Progenitor cell of endocrine pancreas (in vitro differentiated cells): ENCODE measurements at regions not wholly inside any gene's neighbourhood (a gene's known extent, or its start where the extent isn't known, plus 50 kb on each side); places are given as distances from the start of the nearest gene placed in this dataset.

ENCODE experiments used
- DNase-seq: peaks from one replicate; pipeline ENCODE4 v3.0.0; 2021; ENCODE audit warnings: low spot score; ENCODE audit not compliant: unreplicated experiment
- H3K27ac Mint-ChIP-seq: 2 replicates; pipeline ENCODE4 v1.8.0; 2021; ENCODE audit warnings: mild to moderate bottlenecking, moderate library complexity, mixed read lengths
- H3K27me3 Mint-ChIP-seq: 2 replicates; pipeline ENCODE4 v1.8.0; 2021; ENCODE audit warnings: mixed read lengths
- H3K36me3 Mint-ChIP-seq: 2 replicates; pipeline ENCODE4 v1.8.0; 2022; ENCODE audit warnings: mixed read lengths; ENCODE audit not compliant: insufficient read depth
- H3K4me1 Mint-ChIP-seq: 2 replicates; pipeline ENCODE4 v1.8.0; 2021; ENCODE audit warnings: low read depth, mixed read lengths
- H3K4me3 Mint-ChIP-seq: 2 replicates; pipeline ENCODE4 v1.8.0; 2021; ENCODE audit warnings: low read depth, mild to moderate bottlenecking, moderate library complexity, mixed read lengths
- H3K9me3 Mint-ChIP-seq: 2 replicates; pipeline ENCODE4 v1.8.0; 2021; ENCODE audit warnings: low read depth, mixed read lengths
- CTCF ChIP-seq: fragments of 200-600 bp; sonication (generic); IDR thresholded peaks from one replicate; pipeline ENCODE4 v1.5.0; 2021; ENCODE audit warnings: antibody characterized with exemption, mild to moderate bottlenecking; ENCODE audit not compliant: unreplicated experiment

DNA sequence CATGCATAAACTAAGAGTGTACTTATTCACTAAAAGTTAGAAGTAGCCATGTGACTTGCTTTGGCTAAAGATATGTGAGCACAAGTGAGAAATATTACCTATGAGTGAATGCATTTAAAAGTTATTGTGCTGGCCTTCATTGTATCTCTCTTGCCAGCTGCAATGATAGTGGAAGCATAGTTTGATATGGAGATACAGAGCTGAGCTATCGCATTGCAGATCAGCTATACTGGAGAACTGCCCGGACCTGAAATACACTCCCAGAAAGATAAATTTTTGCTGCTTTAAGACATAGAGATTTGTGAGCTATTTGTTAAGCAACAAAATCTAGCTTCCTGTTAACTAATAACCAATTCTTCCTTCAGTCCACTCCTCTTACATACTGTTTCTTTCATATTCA is 571.1 kb downstream of the CPS1 start:
- Mint-ChIP-seq H3K27ac (no peak overlapping the region), H3K9me3 (no peaks in the 10 kb centered on the region), H3K27me3 (no peaks in the 10 kb centered on the region), H3K4me3 (no peak overlapping the region), H3K36me3 (no peaks in the 10 kb centered on the region), H3K4me1 (no peaks in the 10 kb centered on the region)
- no peak for DNase-seq
- TF ChIP-seq CTCF = no peak

GRCh38 chr2:211128287-211128686 is 571.9 kb downstream of the CPS1 start:
- no peaks in the 10 kb centered on the region for H3K9me3 Mint-ChIP-seq
- no peak for DNase-seq
- no peaks in the 10 kb centered on the region for H3K4me1 Mint-ChIP-seq
- no peaks in the 10 kb centered on the region for H3K36me3 Mint-ChIP-seq
- no peak for TF ChIP-seq CTCF
- H3K27me3 Mint-ChIP-seq = no peaks in the 10 kb centered on the region
- no peak overlapping the region for H3K4me3 Mint-ChIP-seq
- no peak overlapping the region for H3K27ac Mint-ChIP-seq

- DNase-seq = no peak
- Mint-ChIP-seq H3K36me3 (no peaks in the 10 kb centered on the region), H3K27me3 (no peaks in the 10 kb centered on the region), H3K27ac (no peak overlapping the region), H3K4me3 (no peak overlapping the region), H3K9me3 (no peaks in the 10 kb centered on the region), H3K4me1 (no peaks in the 10 kb centered on the region)
- TF ChIP-seq CTCF = no peak
Observed at GRCh38 chr2:211129798-211130197, 573.4 kb downstream of the CPS1 start.

GRCh38 chr2:211132046-211132445 is 575.6 kb downstream of the CPS1 start:
- Mint-ChIP-seq H3K4me1 (no peaks in the 10 kb centered on the region), H3K4me3 (no peak overlapping the region), H3K27ac (no peak overlapping the region), H3K27me3 (no peaks in the 10 kb centered on the region), H3K9me3 (peaks cover 8% of the 10 kb centered on the region), H3K36me3 (no peaks in the 10 kb centered on the region)
- TF ChIP-seq CTCF = no peak
- no peak for DNase-seq

GRCh38 chr2:211132573-211132972 is 576.2 kb downstream of the CPS1 start:
- H3K4me1 Mint-ChIP-seq = no peaks in the 10 kb centered on the region
- H3K27ac Mint-ChIP-seq = no peak overlapping the region
- no peak for TF ChIP-seq CTCF
- no peaks in the 10 kb centered on the region for H3K27me3 Mint-ChIP-seq
- no peak for DNase-seq
- no peaks in the 10 kb centered on the region for H3K36me3 Mint-ChIP-seq
- H3K4me3 Mint-ChIP-seq = no peak overlapping the region
- H3K9me3 Mint-ChIP-seq = peaks cover 8% of the 10 kb centered on the region

DNA sequence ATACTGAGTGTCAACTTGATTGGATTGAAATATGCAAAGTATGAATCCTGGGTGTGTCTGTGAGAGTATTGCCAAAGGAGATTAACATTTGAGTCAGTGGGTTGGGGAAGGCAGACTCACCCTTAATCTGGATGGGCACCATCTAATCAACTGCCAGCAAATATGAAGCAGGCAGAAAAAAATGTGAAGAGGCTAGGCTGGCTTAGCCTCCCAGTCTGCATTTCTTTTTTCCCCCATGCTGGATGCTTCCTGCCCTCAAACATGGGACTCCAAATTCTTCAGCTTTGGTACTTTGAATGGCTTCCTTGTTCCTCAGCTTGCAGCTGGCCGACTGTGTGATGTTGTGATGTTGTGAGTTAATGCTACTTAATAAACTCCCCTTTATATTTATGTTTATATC is 577.4 kb downstream of the CPS1 start:
- Mint-ChIP-seq H3K4me1 (no peaks in the 10 kb centered on the region), H3K4me3 (no peak overlapping the region), H3K27ac (no peak overlapping the region), H3K9me3 (peaks cover 8% of the 10 kb centered on the region), H3K27me3 (no peaks in the 10 kb centered on the region), H3K36me3 (no peaks in the 10 kb centered on the region)
- TF ChIP-seq CTCF = no peak
- DNase-seq = no peak
